Spleen (tissue), 11 donors: ENCODE measurements at regions not wholly inside any gene's neighbourhood (a gene's known extent, or its start where the extent isn't known, plus 50 kb on each side); places are given as distances from the start of the nearest gene placed in this dataset.

Source experiments
- DNase-seq: peaks from one replicate; pipeline ENCODE4 v3.0.0-alpha.2; 2020
- H3K27ac ChIP-seq, 8 donors: fragments of 200-600 bp; sonication (generic) in 7 of 8; 1 replicate in 4 of 8; 2 replicates in 4 of 8; pipeline versions ENCODE4 v1.5.0 to v1.8.0; 2016 to 2021; ENCODE audit warnings: inconsistent platforms in 4 of 8, mild to moderate bottlenecking in 4 of 8, moderate library complexity in 1 of 8
- H3K27me3 ChIP-seq, 7 donors: fragments of 200-600 bp; sonication (generic) in 6 of 7; replicated peaks in 1 of 7; 1 replicate in 4 of 7; 2 replicates in 3 of 7; pipeline versions ENCODE4 v1.5.0 to v1.8.0; 2016 to 2021; ENCODE audit warnings: inconsistent platforms in 3 of 7, mild to moderate bottlenecking in 1 of 7
- H3K36me3 ChIP-seq, 6 donors: fragments of 200-600 bp; sonication (generic) in 5 of 6; 1 replicate in 4 of 6; 2 replicates in 2 of 6; pipeline versions ENCODE4 v1.5.0 to v1.8.0; 2016 to 2021; ENCODE audit warnings: inconsistent platforms in 2 of 6
- H3K4me1 ChIP-seq, 6 donors: fragments of 200-600 bp; sonication (generic) in 5 of 6; 1 replicate in 3 of 6; 2 replicates in 3 of 6; pipeline versions ENCODE4 v1.5.0 to v1.8.0; 2016 to 2021; ENCODE audit warnings: inconsistent platforms in 3 of 6
- H3K4me3 ChIP-seq, 8 donors: fragments of 200-600 bp; sonication (generic) in 7 of 8; 1 replicate in 4 of 8; 2 replicates in 4 of 8; pipeline versions ENCODE4 v1.5.0 to v1.8.0; 2016 to 2021; ENCODE audit warnings: inconsistent platforms in 4 of 8, mild to moderate bottlenecking in 4 of 8, moderate library complexity in 2 of 8
- H3K9me3 ChIP-seq, 8 donors: fragments of 200-600 bp; sonication (generic) in 7 of 8; 1 replicate in 4 of 8; 2 replicates in 4 of 8; pipeline versions ENCODE4 v1.5.0 to v1.8.0; 2016 to 2021; ENCODE audit warnings: inconsistent platforms in 4 of 8
- POLR2A ChIP-seq, 3 donors: fragments of 450-650 bp; IDR thresholded peaks; one replicate each; pipeline ENCODE4 v1.5.1; 2017; ENCODE audit warnings: antibody characterized with exemption in 3 of 3, mild to moderate bottlenecking in 1 of 3
- POLR2AphosphoS5 ChIP-seq, 3 donors: sonication (generic); formaldehyde crosslinking; IDR thresholded peaks; one replicate each; pipeline ENCODE4 v1.5.1; 2017; ENCODE audit warnings: antibody characterized with exemption in 3 of 3
- WGBS, 5 donors: extraction: QIAGEN DNeasy Blood & Tissue Kit in 3 of 5; methylation state at CpG; one replicate each; pipeline versions ENCODE4 v1.1.5 to v1.1.7; 2013 to 2018; 5-methylcytosine and 5-hydroxymethylcytosine counted together
- intact Hi-C: fragments of 100-400 bp; cut with DNase I; formaldehyde crosslinking; loops from one replicate; pipeline ENCODE4 v1.15.0; 2023; ENCODE audit warnings: low total_unique reads
- TF ChIP-seq, protein P1 (sequence below), 11 experiments: fragments of 200-600 bp in 7 of 11; fragments of 450-650 bp in 4 of 11; sonication (generic) in 4 of 11; IDR thresholded peaks in 8 of 11; conservative IDR thresholded peaks in 3 of 11; 1 replicate in 7 of 11; 2 replicates in 4 of 11; pipeline versions ENCODE4 v1.4.0 to v1.8.0; 2016 to 2021; ENCODE audit warnings: antibody characterized with exemption in 11 of 11, inconsistent platforms in 4 of 11, mild to moderate bottlenecking in 1 of 11
- donor health status: healthy with polysubstance abuse.
- donor health status: DM: no; HTN: no; CAD: no; lungs with moderate emphysema.
- donor health status: DM: no; HTN: no; CAD: no.
- donor health status: Bipolar disorder and iron deficiency.
- donor health status: healthy.
- donor health status: DM: no; HTN: no; CAD: no.
- donor health status: DM: yes; HTN: yes; CAD: no.

DNA sequence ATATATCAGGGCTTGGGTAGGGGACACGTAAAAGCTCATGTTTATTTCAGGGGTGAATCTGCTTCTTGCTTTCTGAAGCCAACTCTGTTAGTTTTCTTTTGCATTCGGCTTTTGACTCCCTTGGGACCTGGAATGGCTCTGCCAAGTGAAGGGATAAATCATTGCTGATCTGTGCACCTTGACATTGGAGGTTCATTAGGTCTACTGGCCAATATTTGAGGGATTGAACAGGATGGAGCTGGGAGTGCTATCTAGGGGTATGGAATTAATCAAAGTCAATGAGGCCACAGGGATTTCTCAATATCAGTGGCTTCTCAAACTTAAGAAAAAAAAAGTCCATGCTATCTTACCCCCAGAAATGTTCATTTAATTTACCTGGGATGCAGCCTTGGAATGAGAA, 203.5 kb upstream of the RMST start:
- 60 to 82% (median 77%) methylated on average over 2 of the region's 2 CpGs for WGBS, 5 donors
- no peak overlapping the region for H3K4me3 ChIP-seq
- H3K4me1 ChIP-seq = no peaks in the 10 kb centered on the region
- H3K9me3 ChIP-seq = no peaks in the 10 kb centered on the region
- no peaks in the 10 kb centered on the region for H3K27me3 ChIP-seq
- H3K36me3 ChIP-seq = no peaks in the 10 kb centered on the region
- TF ChIP-seq POLR2A (IDR thresholded peaks at IDR 0.05) (no peak), POLR2AphosphoS5 (IDR thresholded peaks at IDR 0.05) (no peak)
- TF ChIP-seq, protein P1, sequence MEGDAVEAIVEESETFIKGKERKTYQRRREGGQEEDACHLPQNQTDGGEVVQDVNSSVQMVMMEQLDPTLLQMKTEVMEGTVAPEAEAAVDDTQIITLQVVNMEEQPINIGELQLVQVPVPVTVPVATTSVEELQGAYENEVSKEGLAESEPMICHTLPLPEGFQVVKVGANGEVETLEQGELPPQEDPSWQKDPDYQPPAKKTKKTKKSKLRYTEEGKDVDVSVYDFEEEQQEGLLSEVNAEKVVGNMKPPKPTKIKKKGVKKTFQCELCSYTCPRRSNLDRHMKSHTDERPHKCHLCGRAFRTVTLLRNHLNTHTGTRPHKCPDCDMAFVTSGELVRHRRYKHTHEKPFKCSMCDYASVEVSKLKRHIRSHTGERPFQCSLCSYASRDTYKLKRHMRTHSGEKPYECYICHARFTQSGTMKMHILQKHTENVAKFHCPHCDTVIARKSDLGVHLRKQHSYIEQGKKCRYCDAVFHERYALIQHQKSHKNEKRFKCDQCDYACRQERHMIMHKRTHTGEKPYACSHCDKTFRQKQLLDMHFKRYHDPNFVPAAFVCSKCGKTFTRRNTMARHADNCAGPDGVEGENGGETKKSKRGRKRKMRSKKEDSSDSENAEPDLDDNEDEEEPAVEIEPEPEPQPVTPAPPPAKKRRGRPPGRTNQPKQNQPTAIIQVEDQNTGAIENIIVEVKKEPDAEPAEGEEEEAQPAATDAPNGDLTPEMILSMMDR (IDR thresholded peaks at IDR 0.05 in 8 of 11, conservative IDR thresholded peaks at IDR 0.05 in 3 of 11) = no peak
- H3K27ac ChIP-seq = no peak overlapping the region
- intact Hi-C loops = no loop called here
- DNase-seq = no peak

DNA sequence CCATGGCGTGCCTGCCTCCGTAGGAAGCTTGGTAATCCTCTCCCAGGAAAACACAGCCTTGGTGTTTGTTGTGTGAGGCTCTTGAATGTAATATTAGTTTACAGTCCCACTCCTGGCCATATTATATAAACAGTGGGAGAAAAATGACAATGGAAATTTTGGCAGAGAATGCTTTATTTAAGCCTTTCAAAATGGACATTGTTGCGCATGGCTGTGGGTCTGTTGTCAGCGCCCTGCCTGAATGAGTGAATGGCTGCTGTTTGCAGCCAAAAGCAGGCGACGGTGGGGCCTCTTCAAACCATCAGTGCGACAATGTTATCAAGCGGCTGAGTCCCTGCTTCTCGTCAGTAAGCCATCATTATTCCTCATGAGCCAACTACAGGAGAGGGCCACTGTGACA, 201.8 kb upstream of the RMST start:
- H3K4me1 ChIP-seq = no peaks in the 10 kb centered on the region
- H3K36me3 ChIP-seq = no peaks in the 10 kb centered on the region
- WGBS, 5 donors = 85 to 96% (median 92%) methylated on average over 9 of the region's 9 CpGs
- H3K4me3 ChIP-seq = no peak overlapping the region
- intact Hi-C loops = no loop called here
- H3K9me3 ChIP-seq = no peaks in the 10 kb centered on the region
- no peak for DNase-seq
- H3K27ac ChIP-seq = no peak overlapping the region
- no peaks in the 10 kb centered on the region for H3K27me3 ChIP-seq
- TF ChIP-seq, protein P1 (IDR thresholded peaks at IDR 0.05 in 8 of 11, conservative IDR thresholded peaks at IDR 0.05 in 3 of 11) = no peak
- no peak for TF ChIP-seq POLR2AphosphoS5 (IDR thresholded peaks at IDR 0.05)
- no peak for TF ChIP-seq POLR2A (IDR thresholded peaks at IDR 0.05)

DNA sequence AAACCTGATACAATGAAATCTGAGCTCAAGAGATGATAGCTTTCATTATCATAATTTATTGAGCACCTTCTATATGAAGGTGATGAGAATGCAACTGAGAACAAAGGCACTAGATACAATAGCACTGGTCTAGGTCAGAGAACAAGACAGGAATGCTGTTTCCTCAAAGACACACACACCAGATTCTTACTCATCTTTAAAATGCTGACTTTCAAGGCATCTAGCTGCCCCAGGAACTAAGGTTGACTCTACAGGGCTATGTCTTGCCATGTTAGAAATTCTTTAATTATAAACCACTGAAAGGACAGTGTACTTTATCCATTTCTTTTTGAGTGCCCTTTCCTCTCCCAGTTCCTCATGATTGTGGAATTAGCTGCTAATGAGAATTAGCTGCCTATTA, 195.4 kb upstream of the RMST start:
- no peak for DNase-seq
- TF ChIP-seq POLR2AphosphoS5 (IDR thresholded peaks at IDR 0.05) (no peak), POLR2A (IDR thresholded peaks at IDR 0.05) (no peak)
- TF ChIP-seq, protein P1 (IDR thresholded peaks at IDR 0.05 in 8 of 11, conservative IDR thresholded peaks at IDR 0.05 in 3 of 11) = no peak
- H3K27ac ChIP-seq = no peak overlapping the region
- peaks cover 0 to 4% (median 0%) of the 10 kb centered on the region in 7 donors for H3K27me3 ChIP-seq
- no peak overlapping the region for H3K4me3 ChIP-seq
- intact Hi-C loops = no loop called here
- H3K9me3 ChIP-seq = peaks cover 0 to 15% (median 5%) of the 10 kb centered on the region in 8 donors
- H3K4me1 ChIP-seq = no peaks in the 10 kb centered on the region
- H3K36me3 ChIP-seq = no peaks in the 10 kb centered on the region

DNA sequence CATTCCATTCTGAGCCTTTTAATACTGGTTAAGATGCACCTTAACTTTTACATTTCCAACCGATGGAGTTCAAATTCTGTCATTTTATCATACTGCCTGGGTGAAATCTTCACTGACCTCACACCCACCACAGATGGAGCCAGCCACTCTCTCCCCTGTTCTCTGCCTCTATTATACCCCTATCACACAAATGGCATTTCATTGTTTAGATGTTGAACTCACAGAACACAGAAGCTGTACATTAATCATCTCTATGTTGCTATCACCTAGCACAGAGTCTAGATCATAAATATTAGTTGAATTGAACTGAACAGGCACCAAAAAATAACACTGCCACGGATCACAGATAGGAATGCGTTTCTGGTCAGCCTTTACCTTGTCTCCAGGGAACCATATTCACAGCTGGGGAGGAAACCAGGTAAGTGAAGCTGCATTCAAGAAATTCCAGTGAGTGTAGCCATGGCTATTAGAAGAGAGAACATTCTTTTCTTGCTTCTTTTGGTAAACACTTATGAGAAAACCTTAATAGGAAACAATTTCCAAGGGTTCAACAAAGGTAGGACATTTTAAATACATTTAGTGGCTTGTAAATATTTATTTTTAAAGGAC, 194.9 kb upstream of the RMST start:
- DNase-seq = no peak
- Histone ChIP-seq H3K9me3 (peaks cover 0 to 19% (median 10%) of the 10 kb centered on the region in 8 donors), H3K36me3 (no peaks in the 10 kb centered on the region), H3K27me3 (peaks cover 0 to 4% (median 0%) of the 10 kb centered on the region in 7 donors), H3K4me3 (no peak overlapping the region), H3K4me1 (no peaks in the 10 kb centered on the region), H3K27ac (no peak overlapping the region)
- intact Hi-C loops = no loop called here
- TF ChIP-seq, protein P1 (IDR thresholded peaks at IDR 0.05 in 8 of 11, conservative IDR thresholded peaks at IDR 0.05 in 3 of 11) = no peak
- TF ChIP-seq POLR2AphosphoS5 (IDR thresholded peaks at IDR 0.05) (no peak), POLR2A (IDR thresholded peaks at IDR 0.05) (no peak)
- 59 to 65% (median 62%) methylated on average over 3 of the region's 3 CpGs for WGBS, 5 donors
